ACHN (cell line): ENCODE measurements at regions not wholly inside any gene's neighbourhood (a gene's known extent, or its start where the extent isn't known, plus 50 kb on each side); places are given as distances from the start of the nearest gene placed in this dataset.

Source experiments
- DNase-seq: peaks from one replicate; pipeline ENCODE4 v3.0.0-alpha.2; 2015
- in situ Hi-C: cut with HindIII; loops from 2 replicates; pipeline ENCODE4 v1.10.0; 2017; ENCODE audit warnings: low sequenced_read_pairs, low pct_ligation_motif_present, low pct_unique_long_range_greater_than_20kb

DNA sequence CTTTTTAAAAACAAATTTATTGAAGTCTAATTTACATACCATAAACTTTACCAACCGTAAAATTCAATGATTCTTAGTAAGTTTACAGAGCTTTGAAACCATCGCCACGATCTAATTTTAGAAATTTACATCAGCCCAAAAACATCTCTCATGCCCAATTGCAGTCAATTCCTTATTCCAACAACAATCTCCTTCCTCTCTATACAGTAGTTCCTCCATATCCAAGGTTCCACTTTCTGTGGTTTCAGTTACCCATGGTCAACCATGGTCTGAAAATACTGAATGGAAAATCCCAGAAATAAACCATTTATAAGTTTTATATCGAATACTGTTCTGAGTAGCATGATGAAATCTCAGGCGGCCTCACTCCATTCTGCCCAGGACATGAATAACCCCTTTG, 183.4 kb upstream of the ADCY1 start:
- in situ Hi-C loops = no loop called here
- DNase-seq = no peak

DNA sequence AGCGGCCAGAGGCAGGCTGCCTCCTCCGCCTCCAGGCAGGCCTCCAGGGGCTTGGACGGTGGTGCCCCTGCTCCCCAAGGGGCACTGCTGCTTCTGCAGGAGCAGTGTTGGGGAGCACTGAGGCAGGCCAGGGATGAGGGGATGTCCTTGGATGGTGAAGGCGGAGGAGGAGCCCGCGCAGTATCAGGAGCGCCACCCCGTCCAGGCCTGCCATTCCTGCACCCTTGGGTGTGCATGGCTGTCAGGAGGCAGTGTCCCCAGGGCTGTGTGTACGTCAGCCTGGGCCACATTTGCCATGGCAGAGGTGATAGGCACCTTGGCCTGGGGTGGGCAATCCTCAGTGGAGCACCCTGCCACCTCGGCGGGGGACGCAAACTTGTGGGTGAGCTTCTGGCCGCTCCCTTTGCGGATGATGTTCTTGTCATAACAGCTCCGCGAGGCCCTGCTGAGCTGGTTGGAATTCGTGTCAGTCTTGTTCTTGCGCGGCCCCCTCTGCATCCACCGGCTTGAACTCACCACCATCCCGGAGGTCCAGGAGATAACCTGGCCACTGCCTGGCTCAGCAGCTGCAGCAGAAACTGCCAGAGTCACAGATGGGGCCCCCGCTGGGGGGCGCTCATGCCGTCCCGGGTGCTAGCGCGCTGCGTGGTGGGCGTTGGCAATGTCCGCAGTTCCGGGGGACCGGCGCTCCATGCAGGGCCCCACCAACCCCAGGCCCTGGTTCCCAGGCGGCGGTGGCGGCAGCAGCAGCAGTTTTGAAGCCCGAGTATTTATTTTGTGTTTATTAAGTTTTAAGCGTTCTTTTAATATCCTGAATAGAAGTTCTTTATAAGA, 182.3 kb upstream of the ADCY1 start:
- DNase-seq = no peak

DNA sequence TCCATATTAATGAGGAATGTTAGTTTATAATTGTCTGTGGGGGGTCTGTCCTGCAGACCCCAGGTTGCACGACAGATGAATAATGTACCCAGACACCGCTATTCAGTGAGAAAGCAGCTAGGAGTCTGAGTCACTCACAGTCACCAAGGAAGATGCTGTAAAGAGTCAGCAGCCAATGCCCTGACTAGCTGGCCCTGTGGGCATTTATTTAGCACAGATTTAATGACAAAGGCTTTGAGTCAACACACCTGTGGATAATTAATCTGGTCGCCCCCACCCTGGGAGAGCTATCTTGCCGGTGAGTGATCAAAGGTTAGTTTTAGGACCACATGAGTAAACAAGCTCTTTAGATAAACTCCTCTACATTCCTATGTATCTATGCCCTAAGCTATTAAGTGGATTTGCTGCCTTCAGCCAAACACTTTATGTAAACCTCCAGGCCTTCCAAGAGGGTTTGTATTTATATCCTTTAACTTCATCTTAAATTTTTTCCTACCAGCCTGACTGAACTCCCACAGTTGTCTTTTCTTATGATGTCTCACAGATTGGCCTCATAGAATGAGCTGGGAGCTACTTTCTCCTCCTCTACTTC, 180.0 kb upstream of the ADCY1 start:
- in situ Hi-C loops = no loop called here
- DNase-seq = no peak

More for the DNA sequence above, 182.3 kb upstream of the ADCY1 start:
- in situ Hi-C loops = no loop called here

DNA sequence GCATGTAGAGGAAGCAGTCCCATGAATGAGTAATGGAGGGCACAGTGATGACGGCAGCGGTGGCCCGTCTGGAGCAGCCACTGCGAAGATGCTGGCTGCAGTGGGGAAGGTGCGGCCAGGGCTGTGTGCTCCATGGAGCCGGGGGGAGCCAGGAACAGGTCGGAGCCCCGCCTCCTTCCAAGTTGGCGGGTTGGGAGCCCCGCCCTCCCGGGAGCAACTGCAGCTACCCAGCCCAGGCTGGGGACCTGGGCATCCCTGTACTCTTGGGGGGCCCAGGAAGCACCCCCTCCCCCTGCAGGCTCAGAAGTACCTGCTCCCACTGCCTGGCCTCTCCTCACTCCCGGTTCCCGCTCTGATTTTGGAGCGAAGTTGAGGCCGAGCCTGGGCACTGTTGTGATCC, 175.1 kb upstream of the ADCY1 start:
- in situ Hi-C loops = no loop called here
- no peak for DNase-seq

DNA sequence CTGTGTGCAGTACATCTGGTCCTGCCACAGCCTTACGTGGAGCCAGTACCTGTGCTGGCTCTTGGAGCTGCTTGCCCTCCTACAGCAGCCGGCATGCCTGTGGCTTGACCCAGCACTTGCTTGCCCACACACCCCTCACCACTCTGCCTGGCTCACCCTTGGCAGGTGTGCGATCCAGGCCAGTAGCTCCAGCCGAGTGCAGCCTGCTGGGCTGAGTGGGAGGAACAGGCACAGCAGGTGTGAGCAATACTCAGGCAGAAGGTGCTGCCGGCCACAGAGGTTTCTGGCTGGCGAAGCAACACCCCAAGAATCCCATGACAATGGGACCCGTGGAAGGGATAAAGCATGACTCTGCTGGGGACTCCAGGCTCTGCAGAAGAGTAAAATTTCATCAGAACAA, 173.5 kb upstream of the ADCY1 start:
- DNase-seq = no peak

DNA sequence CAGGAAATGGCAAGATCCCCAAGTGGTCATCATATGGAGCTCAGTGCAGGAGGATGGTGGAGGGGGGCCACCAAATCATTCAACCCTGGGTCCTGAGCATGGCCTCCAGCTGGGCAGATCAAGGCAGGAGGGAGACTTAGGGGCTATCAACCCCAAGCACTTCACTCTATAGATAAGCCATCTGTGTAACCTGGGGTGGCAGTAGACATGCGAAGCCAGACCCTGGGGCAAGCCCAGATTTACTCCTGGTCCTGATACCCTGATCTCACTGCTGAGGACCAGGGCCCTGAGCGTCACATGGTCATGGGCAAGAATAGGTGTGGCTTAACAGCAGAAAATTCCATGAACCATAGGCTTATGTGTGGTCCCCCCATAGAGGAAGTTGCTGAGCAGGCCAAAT, 173.0 kb upstream of the ADCY1 start:
- DNase-seq = no peak
- in situ Hi-C loops = no loop called here

More for the DNA sequence above, 173.5 kb upstream of the ADCY1 start:
- in situ Hi-C loops = no loop called here

DNA sequence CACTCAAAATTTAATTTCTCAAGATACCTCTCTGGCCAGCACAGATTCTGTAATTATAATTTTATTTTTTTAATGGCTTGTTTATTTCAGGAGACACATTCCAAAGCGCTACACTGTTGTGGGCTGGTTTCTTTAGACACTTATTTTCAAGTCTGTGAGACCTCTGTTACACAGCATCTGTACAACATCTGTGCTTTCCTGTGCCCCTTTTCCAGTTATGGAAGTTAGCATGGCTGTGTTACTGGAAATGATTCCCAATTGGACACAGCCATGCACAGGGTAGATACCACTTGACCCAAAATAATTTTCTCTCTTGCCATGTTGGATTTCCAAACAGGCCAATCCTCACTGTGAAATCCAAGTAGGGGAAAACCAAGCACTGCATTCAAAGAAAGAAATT, 172.3 kb upstream of the ADCY1 start:
- in situ Hi-C loops = no loop called here
- no peak for DNase-seq

DNA sequence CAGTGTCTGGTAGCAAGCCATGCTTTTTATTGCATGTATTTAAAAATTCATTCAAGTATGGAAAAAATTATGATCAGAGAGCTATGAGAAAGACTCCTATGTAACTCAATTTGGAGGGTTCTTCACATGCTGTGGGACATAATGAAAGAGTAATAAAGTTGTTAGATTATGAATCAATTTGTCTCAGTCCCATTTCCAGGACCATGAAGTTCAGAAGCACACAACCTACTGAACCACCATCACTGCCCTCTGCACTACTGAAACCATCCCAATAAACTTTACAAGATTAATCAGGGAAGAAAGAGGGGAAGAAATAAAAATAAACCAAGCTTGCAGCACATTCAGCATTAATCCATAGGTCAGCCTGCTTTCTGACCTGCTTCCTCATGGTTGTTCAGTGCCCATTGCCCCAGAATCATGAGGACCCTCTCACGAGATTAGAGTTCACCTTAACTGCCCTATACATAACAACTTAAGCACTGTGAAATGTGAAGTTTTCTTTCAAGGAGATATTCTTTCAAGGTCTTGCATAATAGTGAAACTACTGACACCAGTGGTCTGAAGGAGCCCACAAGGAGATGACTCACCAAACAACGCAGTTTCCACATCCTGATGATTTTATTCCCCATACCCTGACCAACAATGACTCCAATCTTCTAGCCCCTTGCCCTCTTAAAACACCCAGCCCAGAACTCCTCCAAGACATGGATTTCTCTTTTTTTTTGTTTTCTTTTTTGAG, 171.5 kb upstream of the ADCY1 start:
- no peak for DNase-seq
- in situ Hi-C loops = no loop called here

DNA sequence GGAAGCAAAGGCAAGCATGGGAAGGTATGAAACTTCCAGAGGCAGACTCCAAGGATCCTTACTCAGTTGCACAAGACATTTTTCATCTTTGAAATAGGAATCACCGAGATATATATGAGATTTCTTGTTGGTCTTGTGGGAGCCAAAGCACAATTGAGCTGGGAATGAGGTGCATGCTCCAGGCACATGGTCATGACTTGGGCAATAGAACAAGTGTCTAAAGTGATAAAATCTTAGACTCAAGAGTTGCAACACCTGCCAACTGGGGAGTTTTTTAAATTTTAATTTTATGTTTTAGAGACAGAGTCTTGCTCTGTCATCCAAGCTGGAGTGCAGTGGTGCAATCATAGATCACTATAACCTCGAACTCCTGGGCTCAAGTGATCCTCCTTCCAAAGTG, 169.5 kb upstream of the ADCY1 start:
- no peak for DNase-seq
- in situ Hi-C loops = no loop called here

DNA sequence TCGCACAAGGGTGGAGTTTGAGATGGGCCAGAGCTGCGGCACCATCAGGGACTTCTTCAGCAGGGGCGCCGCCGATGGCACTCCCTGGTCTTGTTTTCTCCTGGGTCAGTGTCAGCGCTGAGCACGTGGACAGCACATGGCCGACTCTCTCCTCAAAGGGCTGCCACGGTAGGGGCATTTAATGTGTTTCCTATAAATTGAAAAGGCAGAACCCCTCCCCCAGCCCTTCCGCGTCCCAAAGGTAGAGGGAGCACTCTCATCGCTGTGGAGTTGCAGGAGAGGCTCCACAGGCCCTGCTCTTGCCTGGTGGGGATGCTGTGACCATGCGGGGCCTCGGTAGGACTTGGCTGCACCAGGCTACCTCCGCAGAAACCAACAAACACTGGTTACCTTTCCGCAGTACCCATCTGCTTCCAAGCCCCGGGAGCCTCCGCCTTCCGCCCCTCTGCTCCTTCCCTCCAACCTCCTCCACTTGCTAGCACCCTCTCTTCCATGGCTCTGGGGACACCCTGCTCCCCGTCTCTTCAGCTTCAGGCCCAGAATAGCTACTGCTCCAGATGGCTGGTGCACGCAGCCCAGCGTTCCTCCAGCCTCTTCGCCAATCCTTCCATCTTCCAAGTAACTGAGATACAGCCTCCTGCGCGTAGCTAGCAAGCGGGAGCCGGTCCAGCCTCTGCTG, 166.3 kb upstream of the ADCY1 start:
- in situ Hi-C loops = no loop called here
- DNase-seq = no peak

DNA sequence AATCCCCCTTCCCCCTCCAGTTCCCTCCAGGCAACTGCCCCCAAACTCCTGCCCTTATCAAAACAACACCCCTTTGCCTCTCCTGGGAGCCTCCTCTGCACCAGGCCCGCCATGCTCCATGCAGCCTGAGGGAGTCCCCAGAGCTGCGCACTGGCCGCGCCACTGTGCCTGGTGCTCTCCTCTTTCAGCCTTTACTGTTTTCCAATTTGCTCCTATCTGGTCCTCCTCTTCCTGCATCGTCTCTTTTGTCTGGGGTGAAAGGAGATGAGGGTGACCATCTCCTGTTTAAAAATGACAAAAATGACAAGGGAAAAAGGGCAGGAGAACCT, 165.8 kb upstream of the ADCY1 start:
- in situ Hi-C loops = no loop called here
- DNase-seq = no peak

DNA sequence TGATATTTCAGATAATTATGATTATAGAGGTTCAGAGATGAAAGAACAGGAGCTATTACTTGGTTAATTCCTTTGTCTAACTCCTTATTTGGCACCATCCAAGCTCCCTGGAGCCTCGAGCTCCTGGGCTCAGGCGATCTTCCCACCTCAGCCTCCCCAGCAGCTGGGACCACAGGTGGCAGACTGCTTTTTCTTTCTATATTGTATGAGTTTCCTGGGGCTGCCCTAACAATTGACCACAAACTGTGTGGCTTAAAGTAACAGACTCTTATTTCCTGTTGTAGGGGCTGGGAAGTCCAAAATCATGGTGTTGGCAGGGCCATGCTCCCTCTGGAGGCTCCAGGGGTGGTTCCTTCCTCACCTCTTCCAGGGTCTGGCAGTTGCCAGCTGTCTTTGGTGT, 163.3 kb upstream of the ADCY1 start:
- in situ Hi-C loops = no loop called here
- no peak for DNase-seq

DNA sequence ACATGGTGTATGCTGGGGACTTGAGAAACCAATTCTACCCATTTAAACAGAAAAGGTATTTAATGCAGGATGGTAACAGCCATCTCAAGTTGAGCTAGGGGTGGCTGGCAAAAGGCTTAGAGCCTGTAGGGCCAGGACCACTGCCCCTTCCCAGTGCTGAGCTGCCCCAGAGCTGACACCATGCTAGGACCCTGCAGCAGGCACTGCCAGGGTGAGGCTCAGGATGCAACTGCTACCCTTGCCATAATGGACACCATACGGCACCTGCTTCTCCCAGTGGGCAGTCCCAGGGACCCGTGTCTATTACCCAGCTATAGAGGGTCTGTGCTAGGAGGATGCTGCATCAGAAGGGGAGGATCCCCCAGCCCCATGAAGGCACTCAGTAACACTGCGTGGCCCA, 160.7 kb upstream of the ADCY1 start:
- no peak for DNase-seq
- in situ Hi-C loops = no loop called here

DNA sequence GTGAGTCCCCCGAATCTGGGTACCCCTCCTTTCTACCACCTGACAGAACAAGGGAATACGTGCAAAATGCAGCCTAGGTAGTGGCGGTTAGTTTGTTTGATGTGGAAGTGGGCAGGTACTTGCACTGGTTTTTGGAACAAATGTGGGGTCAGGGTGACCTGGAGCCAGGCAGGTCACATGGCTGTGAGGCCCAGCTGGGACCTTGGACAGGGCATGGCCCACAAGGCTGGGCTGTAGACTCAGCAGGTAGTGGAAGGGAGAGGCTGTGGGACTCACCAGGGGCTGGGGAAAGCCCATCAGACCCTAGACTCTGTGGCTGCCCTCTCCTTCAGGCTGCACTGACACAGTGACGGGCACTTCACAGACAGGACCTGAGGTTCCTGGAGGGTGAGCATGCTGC, 159.9 kb upstream of the ADCY1 start:
- DNase-seq = no peak
- in situ Hi-C loops = no loop called here

DNA sequence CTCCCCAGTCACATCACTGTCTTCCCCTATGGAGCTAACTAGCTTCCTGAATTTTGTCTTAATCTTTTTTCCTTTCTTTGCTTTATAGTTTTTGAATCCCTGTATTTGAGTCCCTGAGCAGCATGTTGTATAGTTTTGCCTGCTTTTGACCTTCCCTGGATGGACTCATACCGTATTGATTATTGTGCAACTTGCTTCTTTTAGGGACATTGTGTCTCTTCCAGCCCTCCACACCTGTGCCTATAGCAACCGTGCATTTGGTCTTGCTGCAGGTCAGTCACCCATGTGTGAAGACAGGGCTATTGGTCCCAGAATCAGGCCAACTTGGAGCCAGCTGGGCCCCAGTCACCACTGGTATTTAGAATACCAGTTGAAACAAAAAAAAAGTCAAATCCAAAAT, 158.9 kb upstream of the ADCY1 start:
- DNase-seq = no peak
- in situ Hi-C loops = no loop called here

DNA sequence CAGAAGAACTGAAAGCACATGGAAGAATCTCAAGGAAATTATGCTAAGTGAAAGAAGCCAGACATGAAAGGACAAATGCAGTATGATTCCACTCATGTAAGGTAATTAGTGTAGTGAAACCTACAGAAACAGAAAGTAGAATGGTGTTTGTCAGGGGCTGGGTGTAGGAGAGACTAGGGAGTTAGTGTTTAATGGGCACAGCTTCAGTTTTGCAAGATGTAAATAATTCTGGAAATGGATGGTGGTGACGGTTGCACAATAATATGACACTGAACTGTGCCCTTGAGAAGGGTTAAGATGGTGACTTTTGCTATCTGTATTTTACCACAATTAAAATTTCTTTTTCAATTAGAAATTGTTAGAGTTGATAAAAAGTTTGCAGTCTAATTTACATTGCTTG, 157.3 kb upstream of the ADCY1 start:
- in situ Hi-C loops = no loop called here
- DNase-seq = no peak

DNA sequence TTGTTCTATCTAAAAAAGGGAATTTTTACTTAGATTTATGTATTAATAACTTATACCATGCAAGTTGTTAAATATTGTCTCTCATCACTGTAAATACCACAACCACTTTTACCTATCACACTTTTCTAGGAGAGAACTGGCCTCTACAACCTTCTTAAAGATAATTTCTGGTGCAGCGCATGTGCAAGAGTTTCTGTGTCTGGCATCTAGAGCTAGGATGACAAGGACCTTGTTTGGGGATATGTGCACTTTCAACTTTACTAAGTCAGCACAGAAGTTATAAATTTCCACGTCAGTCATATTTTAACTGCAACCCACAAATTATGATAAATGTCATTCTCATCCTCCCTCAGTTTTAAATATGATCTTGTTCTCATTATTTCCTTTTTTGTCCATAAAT, 156.9 kb upstream of the ADCY1 start:
- DNase-seq = no peak
- in situ Hi-C loops = no loop called here

DNA sequence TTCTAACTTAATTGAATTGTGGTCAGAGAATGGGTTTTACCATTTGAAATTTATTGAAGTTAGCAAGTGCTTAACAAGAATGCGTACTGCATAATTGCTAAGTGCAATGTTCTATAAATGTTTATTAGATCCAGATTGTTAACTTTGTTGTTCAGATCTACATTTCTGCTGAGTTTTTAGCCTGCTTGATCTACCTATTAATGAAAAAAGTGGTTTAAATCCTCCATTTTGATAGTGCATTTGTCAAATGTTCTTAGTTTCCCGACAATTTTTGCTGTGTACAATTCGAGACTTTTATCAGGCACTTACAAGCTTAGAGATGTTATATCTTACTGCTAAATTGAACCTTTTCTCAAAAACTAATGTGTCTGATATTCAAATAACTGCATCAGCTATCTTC, 156.4 kb upstream of the ADCY1 start:
- DNase-seq = no peak
- in situ Hi-C loops = no loop called here

DNA sequence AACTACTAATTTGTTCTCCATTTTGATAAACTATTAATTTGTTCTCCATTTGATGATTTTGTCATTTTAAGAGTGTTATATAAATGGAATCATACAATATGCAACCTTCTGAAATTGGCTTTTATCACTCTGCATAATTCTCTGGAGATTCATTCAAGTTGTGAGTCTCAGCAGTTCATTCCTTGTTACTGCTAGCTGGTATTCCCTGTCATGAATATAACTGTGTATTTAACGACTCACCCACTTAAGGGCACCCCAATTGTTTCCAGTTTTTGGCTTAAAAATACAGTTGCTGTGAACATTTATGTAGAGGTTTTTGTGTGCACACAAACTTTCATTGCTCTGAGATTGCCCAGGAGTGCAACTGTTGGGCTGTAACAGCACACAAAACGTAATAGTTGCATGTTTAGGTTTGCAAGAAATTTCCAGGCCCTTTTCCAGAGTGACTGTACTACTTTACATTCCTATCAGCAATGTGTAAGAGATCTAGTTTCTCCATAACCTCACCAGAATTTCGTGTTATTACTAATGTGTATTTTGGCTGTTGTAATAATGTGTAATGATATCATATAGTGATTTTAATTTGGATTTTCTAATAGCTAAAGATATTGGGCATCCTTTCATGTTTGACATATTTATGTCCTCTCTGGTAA, 153.2 kb upstream of the ADCY1 start:
- no peak for DNase-seq
- in situ Hi-C loops = no loop called here
